Liver (tissue), 8 donors: ENCODE measurements at regions not wholly inside any gene's neighbourhood (a gene's known extent, or its start where the extent isn't known, plus 50 kb on each side); places are given as distances from the start of the nearest gene placed in this dataset.

ENCODE experiments used
- DNase-seq: peaks from one replicate; pipeline ENCODE4 v3.0.0-alpha.2; 2017; ENCODE audit warnings: low spot score
- H3K27ac ChIP-seq, 2 donors: one replicate each; pipeline ENCODE4 v1.7.0; 2013; ENCODE audit warnings: inconsistent platforms in 2 of 2, low read length in 2 of 2, control low read depth in 1 of 2, low read depth in 1 of 2, mild to moderate bottlenecking in 1 of 2
- H3K27me3 ChIP-seq, 4 donors: one replicate each; pipeline versions ENCODE4 v1.6.1 to v1.7.0; 2013; ENCODE audit warnings: low read length in 3 of 4, inconsistent platforms in 1 of 4, mild to moderate bottlenecking in 1 of 4, moderate library complexity in 1 of 4; ENCODE audit not compliant: control insufficient read depth in 4 of 4, insufficient read depth in 4 of 4
- H3K36me3 ChIP-seq, 4 donors: one replicate each; pipeline versions ENCODE4 v1.6.1 to v1.7.0; 2013; ENCODE audit warnings: low read length in 3 of 4, mild to moderate bottlenecking in 3 of 4, low read depth in 1 of 4, moderate library complexity in 1 of 4; ENCODE audit not compliant: control insufficient read depth in 4 of 4, insufficient read depth in 3 of 4
- H3K4me1 ChIP-seq, 4 donors: one replicate each; pipeline versions ENCODE4 v1.6.1 to v1.7.0; 2013; ENCODE audit warnings: low read length in 3 of 4, mild to moderate bottlenecking in 3 of 4, moderate library complexity in 1 of 4; ENCODE audit not compliant: control insufficient read depth in 4 of 4, insufficient read depth in 4 of 4
- H3K4me3 ChIP-seq, 3 donors: one replicate each; pipeline versions ENCODE4 v1.6.1 to v1.7.0; 2013; ENCODE audit warnings: low read length in 3 of 3, control low read depth in 1 of 3, low read depth in 1 of 3, mild to moderate bottlenecking in 1 of 3
- H3K9ac ChIP-seq, 2 donors: one replicate each; pipeline ENCODE4 v1.7.0; 2013; ENCODE audit warnings: low read length in 2 of 2, mild to moderate bottlenecking in 2 of 2, moderate library complexity in 2 of 2, control low read depth in 1 of 2, low read depth in 1 of 2
- H3K9me3 ChIP-seq, 4 donors: one replicate each; pipeline versions ENCODE4 v1.6.1 to v1.7.0; 2013; ENCODE audit warnings: low read length in 3 of 4; ENCODE audit not compliant: control insufficient read depth in 4 of 4
- EGR1 ChIP-seq, 2 donors: IDR thresholded peaks; 2 replicates each; pipeline ENCODE4 v1.6.1; 2016 to 2018; ENCODE audit warnings: antibody characterized with exemption in 2 of 2, low read depth in 2 of 2
- FOXA1 ChIP-seq: IDR thresholded peaks from 2 replicates; pipeline ENCODE4 v1.6.1; 2016; ENCODE audit warnings: antibody characterized with exemption
- FOXA2 ChIP-seq: IDR thresholded peaks from 2 replicates; pipeline ENCODE4 v1.6.1; 2016; ENCODE audit warnings: antibody characterized with exemption
- GABPA ChIP-seq, 2 donors: IDR thresholded peaks in 1 of 2; conservative IDR thresholded peaks in 1 of 2; 2 replicates each; pipeline ENCODE4 v1.6.1; 2016; ENCODE audit warnings: antibody characterized with exemption in 2 of 2, mild to moderate bottlenecking in 1 of 2, moderate library complexity in 1 of 2
- HNF4A ChIP-seq, 2 donors: conservative IDR thresholded peaks; 2 replicates each; pipeline ENCODE4 v1.6.1; 2016; ENCODE audit warnings: antibody characterized with exemption in 2 of 2, mild to moderate bottlenecking in 2 of 2
- HNF4G ChIP-seq: IDR thresholded peaks from 2 replicates; pipeline ENCODE4 v1.6.1; 2016; ENCODE audit warnings: antibody characterized with exemption
- JUND ChIP-seq, 2 donors: IDR thresholded peaks; 2 replicates each; pipeline ENCODE4 v1.6.1; 2016; ENCODE audit warnings: antibody characterized with exemption in 2 of 2
- NR2F2 ChIP-seq: IDR thresholded peaks from 2 replicates; pipeline ENCODE4 v1.6.1; 2016; ENCODE audit warnings: antibody characterized with exemption
- RAD21 ChIP-seq, 2 donors: IDR thresholded peaks; 2 replicates each; pipeline ENCODE4 v1.6.1; 2016; ENCODE audit warnings: antibody characterized with exemption in 2 of 2, mild to moderate bottlenecking in 2 of 2
- RXRA ChIP-seq, 2 donors: IDR thresholded peaks; 2 replicates each; pipeline ENCODE4 v1.6.1; 2017 to 2018; ENCODE audit warnings: antibody characterized with exemption in 2 of 2, mild to moderate bottlenecking in 1 of 2
- SP1 ChIP-seq: IDR thresholded peaks from 2 replicates; pipeline ENCODE4 v1.6.1; 2018; ENCODE audit warnings: antibody characterized with exemption, mild to moderate bottlenecking
- TAF1 ChIP-seq: conservative IDR thresholded peaks from 2 replicates; pipeline ENCODE4 v1.6.1; 2016; ENCODE audit warnings: antibody characterized with exemption, mild to moderate bottlenecking
- YY1 ChIP-seq: IDR thresholded peaks from 2 replicates; pipeline ENCODE4 v1.6.1; 2016; ENCODE audit warnings: antibody characterized with exemption, mild to moderate bottlenecking
- WGBS: extraction: QIAGEN DNeasy Blood & Tissue Kit; methylation state at CpG from one replicate; pipeline ENCODE4 v1.1.7; 2013; 5-methylcytosine and 5-hydroxymethylcytosine counted together
- TF ChIP-seq, protein P1 (sequence below): IDR thresholded peaks from 2 replicates; pipeline ENCODE4 v1.6.1; 2016; ENCODE audit warnings: antibody characterized with exemption
- TF ChIP-seq, protein P2 (sequence below): fragments of 150-350 bp; IDR thresholded peaks from 2 replicates; pipeline ENCODE4 v1.5.1; 2017; ENCODE audit warnings: improper control_type of control experiment, low read depth, low read length; ENCODE audit not compliant: missing input control
- TF ChIP-seq, protein P3 (sequence below): IDR thresholded peaks from 2 replicates; pipeline ENCODE4 v1.6.1; 2016; ENCODE audit warnings: antibody characterized with exemption
- TF ChIP-seq, protein P4 (sequence below): IDR thresholded peaks from 2 replicates; pipeline ENCODE4 v1.6.1; 2016; ENCODE audit warnings: antibody characterized with exemption
- TF ChIP-seq, protein P5 (sequence below): IDR thresholded peaks from 2 replicates; pipeline ENCODE4 v1.6.1; 2016; ENCODE audit warnings: antibody characterized with exemption, mild to moderate bottlenecking
- donor health status: healthy.
- donor health status: healthy.
- donor health status: healthy.
- donor health status: healthy.
- donor health status: healthy.

DNA sequence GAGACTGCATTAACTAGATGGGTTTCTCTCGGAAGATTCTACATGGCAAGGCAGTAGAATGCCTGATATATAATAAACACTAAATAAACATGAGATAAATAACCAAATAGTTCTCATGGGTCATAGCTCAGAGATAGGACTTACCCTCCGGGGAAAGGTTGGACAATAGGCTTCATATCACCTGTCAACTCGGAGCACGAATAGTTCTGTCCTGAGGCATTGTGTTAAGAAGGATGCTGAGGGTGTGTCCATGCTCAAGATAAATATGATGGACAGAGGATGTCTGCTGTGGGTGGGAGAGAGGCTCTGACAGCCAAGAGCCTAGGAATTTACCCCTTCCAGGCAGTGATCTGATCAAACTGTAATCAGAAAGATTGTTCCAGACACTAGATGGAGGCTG is 474.0 kb downstream of the MIAT start:
- H3K9ac ChIP-seq, result no peak overlapping the region
- no peak overlapping the region for H3K4me3 ChIP-seq
- no peak overlapping the region for H3K27ac ChIP-seq
- WGBS, result 51% methylated on average over 4 of the region's 4 CpGs
- DNase-seq, result no peak
- H3K9me3 ChIP-seq, result no peaks in the 10 kb centered on the region
- no peaks in the 10 kb centered on the region for H3K36me3 ChIP-seq
- no peaks in the 10 kb centered on the region for H3K27me3 ChIP-seq
- no peaks in the 10 kb centered on the region for H3K4me1 ChIP-seq
- TF ChIP-seq RXRA (IDR thresholded peaks at IDR 0.05) (no peak), GABPA (IDR thresholded peaks at IDR 0.05 in 1 of 2, conservative IDR thresholded peaks at IDR 0.05 in 1 of 2) (no peak), EGR1 (IDR thresholded peaks at IDR 0.05; ENCODE audit: low read depth in 2 of 2) (no peak), NR2F2 (no peak), HNF4A (conservative IDR thresholded peaks at IDR 0.05) (no peak), FOXA2 (no peak), YY1 (no peak)
- TF ChIP-seq, protein P1, sequence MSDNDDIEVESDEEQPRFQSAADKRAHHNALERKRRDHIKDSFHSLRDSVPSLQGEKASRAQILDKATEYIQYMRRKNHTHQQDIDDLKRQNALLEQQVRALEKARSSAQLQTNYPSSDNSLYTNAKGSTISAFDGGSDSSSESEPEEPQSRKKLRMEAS, result no peak
- TF ChIP-seq, protein P2, sequence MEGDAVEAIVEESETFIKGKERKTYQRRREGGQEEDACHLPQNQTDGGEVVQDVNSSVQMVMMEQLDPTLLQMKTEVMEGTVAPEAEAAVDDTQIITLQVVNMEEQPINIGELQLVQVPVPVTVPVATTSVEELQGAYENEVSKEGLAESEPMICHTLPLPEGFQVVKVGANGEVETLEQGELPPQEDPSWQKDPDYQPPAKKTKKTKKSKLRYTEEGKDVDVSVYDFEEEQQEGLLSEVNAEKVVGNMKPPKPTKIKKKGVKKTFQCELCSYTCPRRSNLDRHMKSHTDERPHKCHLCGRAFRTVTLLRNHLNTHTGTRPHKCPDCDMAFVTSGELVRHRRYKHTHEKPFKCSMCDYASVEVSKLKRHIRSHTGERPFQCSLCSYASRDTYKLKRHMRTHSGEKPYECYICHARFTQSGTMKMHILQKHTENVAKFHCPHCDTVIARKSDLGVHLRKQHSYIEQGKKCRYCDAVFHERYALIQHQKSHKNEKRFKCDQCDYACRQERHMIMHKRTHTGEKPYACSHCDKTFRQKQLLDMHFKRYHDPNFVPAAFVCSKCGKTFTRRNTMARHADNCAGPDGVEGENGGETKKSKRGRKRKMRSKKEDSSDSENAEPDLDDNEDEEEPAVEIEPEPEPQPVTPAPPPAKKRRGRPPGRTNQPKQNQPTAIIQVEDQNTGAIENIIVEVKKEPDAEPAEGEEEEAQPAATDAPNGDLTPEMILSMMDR, result no peak
- TF ChIP-seq, protein P3, sequence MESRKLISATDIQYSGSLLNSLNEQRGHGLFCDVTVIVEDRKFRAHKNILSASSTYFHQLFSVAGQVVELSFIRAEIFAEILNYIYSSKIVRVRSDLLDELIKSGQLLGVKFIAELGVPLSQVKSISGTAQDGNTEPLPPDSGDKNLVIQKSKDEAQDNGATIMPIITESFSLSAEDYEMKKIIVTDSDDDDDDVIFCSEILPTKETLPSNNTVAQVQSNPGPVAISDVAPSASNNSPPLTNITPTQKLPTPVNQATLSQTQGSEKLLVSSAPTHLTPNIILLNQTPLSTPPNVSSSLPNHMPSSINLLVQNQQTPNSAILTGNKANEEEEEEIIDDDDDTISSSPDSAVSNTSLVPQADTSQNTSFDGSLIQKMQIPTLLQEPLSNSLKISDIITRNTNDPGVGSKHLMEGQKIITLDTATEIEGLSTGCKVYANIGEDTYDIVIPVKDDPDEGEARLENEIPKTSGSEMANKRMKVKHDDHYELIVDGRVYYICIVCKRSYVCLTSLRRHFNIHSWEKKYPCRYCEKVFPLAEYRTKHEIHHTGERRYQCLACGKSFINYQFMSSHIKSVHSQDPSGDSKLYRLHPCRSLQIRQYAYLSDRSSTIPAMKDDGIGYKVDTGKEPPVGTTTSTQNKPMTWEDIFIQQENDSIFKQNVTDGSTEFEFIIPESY, result no peak

GRCh38 chr22:27132400-27132799 is 475.0 kb downstream of the MIAT start:
- TF ChIP-seq FOXA2 (no peak), NR2F2 (no peak), SP1 (no peak), EGR1 (IDR thresholded peaks at IDR 0.05; ENCODE audit: low read depth in 2 of 2) (no peak), GABPA (IDR thresholded peaks at IDR 0.05 in 1 of 2, conservative IDR thresholded peaks at IDR 0.05 in 1 of 2) (no peak), JUND (IDR thresholded peaks at IDR 0.05) (no peak), RAD21 (IDR thresholded peaks at IDR 0.05) (no peak), TAF1 (no peak), HNF4G (no peak), HNF4A (conservative IDR thresholded peaks at IDR 0.05) (no peak), FOXA1 (no peak), YY1 (no peak), RXRA (IDR thresholded peaks at IDR 0.05) (no peak)
- TF ChIP-seq, protein P4, sequence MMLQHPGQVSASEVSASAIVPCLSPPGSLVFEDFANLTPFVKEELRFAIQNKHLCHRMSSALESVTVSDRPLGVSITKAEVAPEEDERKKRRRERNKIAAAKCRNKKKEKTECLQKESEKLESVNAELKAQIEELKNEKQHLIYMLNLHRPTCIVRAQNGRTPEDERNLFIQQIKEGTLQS, result no peak
- TF ChIP-seq, protein P5, sequence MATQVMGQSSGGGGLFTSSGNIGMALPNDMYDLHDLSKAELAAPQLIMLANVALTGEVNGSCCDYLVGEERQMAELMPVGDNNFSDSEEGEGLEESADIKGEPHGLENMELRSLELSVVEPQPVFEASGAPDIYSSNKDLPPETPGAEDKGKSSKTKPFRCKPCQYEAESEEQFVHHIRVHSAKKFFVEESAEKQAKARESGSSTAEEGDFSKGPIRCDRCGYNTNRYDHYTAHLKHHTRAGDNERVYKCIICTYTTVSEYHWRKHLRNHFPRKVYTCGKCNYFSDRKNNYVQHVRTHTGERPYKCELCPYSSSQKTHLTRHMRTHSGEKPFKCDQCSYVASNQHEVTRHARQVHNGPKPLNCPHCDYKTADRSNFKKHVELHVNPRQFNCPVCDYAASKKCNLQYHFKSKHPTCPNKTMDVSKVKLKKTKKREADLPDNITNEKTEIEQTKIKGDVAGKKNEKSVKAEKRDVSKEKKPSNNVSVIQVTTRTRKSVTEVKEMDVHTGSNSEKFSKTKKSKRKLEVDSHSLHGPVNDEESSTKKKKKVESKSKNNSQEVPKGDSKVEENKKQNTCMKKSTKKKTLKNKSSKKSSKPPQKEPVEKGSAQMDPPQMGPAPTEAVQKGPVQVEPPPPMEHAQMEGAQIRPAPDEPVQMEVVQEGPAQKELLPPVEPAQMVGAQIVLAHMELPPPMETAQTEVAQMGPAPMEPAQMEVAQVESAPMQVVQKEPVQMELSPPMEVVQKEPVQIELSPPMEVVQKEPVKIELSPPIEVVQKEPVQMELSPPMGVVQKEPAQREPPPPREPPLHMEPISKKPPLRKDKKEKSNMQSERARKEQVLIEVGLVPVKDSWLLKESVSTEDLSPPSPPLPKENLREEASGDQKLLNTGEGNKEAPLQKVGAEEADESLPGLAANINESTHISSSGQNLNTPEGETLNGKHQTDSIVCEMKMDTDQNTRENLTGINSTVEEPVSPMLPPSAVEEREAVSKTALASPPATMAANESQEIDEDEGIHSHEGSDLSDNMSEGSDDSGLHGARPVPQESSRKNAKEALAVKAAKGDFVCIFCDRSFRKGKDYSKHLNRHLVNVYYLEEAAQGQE, result no peak
- TF ChIP-seq, protein P3, result no peak
- TF ChIP-seq, protein P2, result no peak
- TF ChIP-seq, protein P1, result no peak
- H3K9me3 ChIP-seq, result peaks cover 5 to 8% (median 6%) of the 10 kb centered on the region in 4 donors
- 85% methylated on average over 3 of the region's 3 CpGs for WGBS
- H3K36me3 ChIP-seq, result no peaks in the 10 kb centered on the region
- no peak overlapping the region for H3K4me3 ChIP-seq
- H3K27me3 ChIP-seq, result no peaks in the 10 kb centered on the region
- no peak overlapping the region for H3K27ac ChIP-seq
- no peak overlapping the region for H3K9ac ChIP-seq
- no peak for DNase-seq
- no peaks in the 10 kb centered on the region for H3K4me1 ChIP-seq
